ENCODE measurements at regions not wholly inside any gene's neighbourhood (a gene's known extent, or its start where the extent isn't known, plus 50 kb on each side); places are given as distances from the start of the nearest gene placed in this dataset.

DNA sequence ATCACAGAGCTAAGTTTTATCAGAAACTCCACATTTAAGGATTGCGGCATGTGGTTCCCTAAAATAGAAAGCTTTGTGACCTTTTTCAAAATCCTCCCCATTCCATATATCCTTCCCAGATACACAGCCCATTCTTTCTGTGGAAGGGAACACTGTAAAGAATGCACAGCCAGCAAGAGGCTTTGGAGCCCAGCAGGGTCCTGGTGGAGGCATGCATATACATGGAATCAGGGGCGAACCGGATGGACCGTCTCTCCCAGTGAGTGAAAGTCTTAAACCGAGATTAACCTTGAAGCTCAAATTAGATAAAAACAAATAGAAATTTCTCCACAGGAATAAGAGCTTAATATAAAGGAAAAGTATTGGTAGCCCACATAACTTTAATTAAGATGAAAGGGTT is 436.2 kb upstream of the MDFIC2 start:
- H3K27ac ChIP-seq (ENCODE audit: low read depth in 1 of 2, low read length in 2 of 2), result no peak overlapping the region
- H3K4me1 ChIP-seq (ENCODE audit: control insufficient read depth in 4 of 4, insufficient read depth in 4 of 4, low read length in 3 of 4), result peaks cover 0 to 2% (median 0%) of the 10 kb centered on the region in 4 donors
- no peak for DNase-seq (ENCODE audit: low spot score)
- TF ChIP-seq FOXA1 (IDR thresholded peaks at IDR 0.05), result no peak
- TF ChIP-seq, protein P1, sequence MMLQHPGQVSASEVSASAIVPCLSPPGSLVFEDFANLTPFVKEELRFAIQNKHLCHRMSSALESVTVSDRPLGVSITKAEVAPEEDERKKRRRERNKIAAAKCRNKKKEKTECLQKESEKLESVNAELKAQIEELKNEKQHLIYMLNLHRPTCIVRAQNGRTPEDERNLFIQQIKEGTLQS (IDR thresholded peaks at IDR 0.05), result no peak
- TF ChIP-seq, protein P2, sequence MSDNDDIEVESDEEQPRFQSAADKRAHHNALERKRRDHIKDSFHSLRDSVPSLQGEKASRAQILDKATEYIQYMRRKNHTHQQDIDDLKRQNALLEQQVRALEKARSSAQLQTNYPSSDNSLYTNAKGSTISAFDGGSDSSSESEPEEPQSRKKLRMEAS (IDR thresholded peaks at IDR 0.05), result no peak
- TF ChIP-seq GABPA (IDR thresholded peaks at IDR 0.05 in 1 of 2, conservative IDR thresholded peaks at IDR 0.05 in 1 of 2), result no peak
- TF ChIP-seq FOXA2 (IDR thresholded peaks at IDR 0.05), result no peak
- TF ChIP-seq, protein P3, sequence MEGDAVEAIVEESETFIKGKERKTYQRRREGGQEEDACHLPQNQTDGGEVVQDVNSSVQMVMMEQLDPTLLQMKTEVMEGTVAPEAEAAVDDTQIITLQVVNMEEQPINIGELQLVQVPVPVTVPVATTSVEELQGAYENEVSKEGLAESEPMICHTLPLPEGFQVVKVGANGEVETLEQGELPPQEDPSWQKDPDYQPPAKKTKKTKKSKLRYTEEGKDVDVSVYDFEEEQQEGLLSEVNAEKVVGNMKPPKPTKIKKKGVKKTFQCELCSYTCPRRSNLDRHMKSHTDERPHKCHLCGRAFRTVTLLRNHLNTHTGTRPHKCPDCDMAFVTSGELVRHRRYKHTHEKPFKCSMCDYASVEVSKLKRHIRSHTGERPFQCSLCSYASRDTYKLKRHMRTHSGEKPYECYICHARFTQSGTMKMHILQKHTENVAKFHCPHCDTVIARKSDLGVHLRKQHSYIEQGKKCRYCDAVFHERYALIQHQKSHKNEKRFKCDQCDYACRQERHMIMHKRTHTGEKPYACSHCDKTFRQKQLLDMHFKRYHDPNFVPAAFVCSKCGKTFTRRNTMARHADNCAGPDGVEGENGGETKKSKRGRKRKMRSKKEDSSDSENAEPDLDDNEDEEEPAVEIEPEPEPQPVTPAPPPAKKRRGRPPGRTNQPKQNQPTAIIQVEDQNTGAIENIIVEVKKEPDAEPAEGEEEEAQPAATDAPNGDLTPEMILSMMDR (IDR thresholded peaks at IDR 0.05; ENCODE audit: low read depth, low read length, missing input control), result no peak
- no peak for TF ChIP-seq HNF4A (conservative IDR thresholded peaks at IDR 0.05)
- TF ChIP-seq, protein P4, sequence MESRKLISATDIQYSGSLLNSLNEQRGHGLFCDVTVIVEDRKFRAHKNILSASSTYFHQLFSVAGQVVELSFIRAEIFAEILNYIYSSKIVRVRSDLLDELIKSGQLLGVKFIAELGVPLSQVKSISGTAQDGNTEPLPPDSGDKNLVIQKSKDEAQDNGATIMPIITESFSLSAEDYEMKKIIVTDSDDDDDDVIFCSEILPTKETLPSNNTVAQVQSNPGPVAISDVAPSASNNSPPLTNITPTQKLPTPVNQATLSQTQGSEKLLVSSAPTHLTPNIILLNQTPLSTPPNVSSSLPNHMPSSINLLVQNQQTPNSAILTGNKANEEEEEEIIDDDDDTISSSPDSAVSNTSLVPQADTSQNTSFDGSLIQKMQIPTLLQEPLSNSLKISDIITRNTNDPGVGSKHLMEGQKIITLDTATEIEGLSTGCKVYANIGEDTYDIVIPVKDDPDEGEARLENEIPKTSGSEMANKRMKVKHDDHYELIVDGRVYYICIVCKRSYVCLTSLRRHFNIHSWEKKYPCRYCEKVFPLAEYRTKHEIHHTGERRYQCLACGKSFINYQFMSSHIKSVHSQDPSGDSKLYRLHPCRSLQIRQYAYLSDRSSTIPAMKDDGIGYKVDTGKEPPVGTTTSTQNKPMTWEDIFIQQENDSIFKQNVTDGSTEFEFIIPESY (IDR thresholded peaks at IDR 0.05), result no peak
- no peak for TF ChIP-seq SP1 (IDR thresholded peaks at IDR 0.05)
- TF ChIP-seq, protein P5, sequence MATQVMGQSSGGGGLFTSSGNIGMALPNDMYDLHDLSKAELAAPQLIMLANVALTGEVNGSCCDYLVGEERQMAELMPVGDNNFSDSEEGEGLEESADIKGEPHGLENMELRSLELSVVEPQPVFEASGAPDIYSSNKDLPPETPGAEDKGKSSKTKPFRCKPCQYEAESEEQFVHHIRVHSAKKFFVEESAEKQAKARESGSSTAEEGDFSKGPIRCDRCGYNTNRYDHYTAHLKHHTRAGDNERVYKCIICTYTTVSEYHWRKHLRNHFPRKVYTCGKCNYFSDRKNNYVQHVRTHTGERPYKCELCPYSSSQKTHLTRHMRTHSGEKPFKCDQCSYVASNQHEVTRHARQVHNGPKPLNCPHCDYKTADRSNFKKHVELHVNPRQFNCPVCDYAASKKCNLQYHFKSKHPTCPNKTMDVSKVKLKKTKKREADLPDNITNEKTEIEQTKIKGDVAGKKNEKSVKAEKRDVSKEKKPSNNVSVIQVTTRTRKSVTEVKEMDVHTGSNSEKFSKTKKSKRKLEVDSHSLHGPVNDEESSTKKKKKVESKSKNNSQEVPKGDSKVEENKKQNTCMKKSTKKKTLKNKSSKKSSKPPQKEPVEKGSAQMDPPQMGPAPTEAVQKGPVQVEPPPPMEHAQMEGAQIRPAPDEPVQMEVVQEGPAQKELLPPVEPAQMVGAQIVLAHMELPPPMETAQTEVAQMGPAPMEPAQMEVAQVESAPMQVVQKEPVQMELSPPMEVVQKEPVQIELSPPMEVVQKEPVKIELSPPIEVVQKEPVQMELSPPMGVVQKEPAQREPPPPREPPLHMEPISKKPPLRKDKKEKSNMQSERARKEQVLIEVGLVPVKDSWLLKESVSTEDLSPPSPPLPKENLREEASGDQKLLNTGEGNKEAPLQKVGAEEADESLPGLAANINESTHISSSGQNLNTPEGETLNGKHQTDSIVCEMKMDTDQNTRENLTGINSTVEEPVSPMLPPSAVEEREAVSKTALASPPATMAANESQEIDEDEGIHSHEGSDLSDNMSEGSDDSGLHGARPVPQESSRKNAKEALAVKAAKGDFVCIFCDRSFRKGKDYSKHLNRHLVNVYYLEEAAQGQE (IDR thresholded peaks at IDR 0.05), result no peak
- no peak for TF ChIP-seq HNF4G (IDR thresholded peaks at IDR 0.05)
- no peak for TF ChIP-seq TAF1 (conservative IDR thresholded peaks at IDR 0.05)
- no peak for TF ChIP-seq RXRA (IDR thresholded peaks at IDR 0.05)
- H3K36me3 ChIP-seq (ENCODE audit: control insufficient read depth in 4 of 4, insufficient read depth in 3 of 4, low read depth in 1 of 4, low read length in 3 of 4), result no peaks in the 10 kb centered on the region
- H3K27me3 ChIP-seq (ENCODE audit: control insufficient read depth in 4 of 4, insufficient read depth in 4 of 4, low read length in 3 of 4), result peaks cover 0 to 4% (median 0%) of the 10 kb centered on the region in 4 donors
- H3K9me3 ChIP-seq (ENCODE audit: control insufficient read depth in 4 of 4, low read length in 3 of 4), result no peaks in the 10 kb centered on the region
- no peak overlapping the region for H3K9ac ChIP-seq (ENCODE audit: low read depth in 1 of 2, low read length in 2 of 2)
- 84% methylated on average over 5 of the region's 5 CpGs for WGBS
- H3K4me3 ChIP-seq (ENCODE audit: low read depth in 1 of 3, low read length in 3 of 3), result no peak overlapping the region

DNA sequence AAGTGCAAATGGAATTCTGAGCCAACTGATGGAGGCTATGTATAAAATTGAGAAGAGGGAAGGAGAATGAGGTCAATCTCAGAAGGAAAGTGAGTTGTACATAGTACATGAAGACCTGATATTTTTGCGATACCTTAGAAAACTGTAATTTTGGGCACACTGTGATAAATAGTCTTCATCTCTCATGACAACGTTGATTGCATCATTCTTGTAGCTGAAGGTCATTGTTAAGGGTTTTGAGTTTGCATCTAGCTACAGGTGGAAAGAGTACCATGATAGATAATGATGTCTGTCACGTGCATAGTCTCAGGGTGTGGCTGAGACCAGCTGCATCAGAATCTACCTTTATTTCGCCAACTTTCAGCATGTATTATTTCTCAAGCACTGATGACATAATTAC is 435.4 kb upstream of the MDFIC2 start:
- H3K27ac ChIP-seq (ENCODE audit: low read depth in 1 of 2, low read length in 2 of 2), result no peak overlapping the region
- H3K9me3 ChIP-seq (ENCODE audit: control insufficient read depth in 4 of 4, low read length in 3 of 4), result no peaks in the 10 kb centered on the region
- peaks cover 0 to 2% (median 0%) of the 10 kb centered on the region in 4 donors for H3K4me1 ChIP-seq (ENCODE audit: control insufficient read depth in 4 of 4, insufficient read depth in 4 of 4, low read length in 3 of 4)
- H3K27me3 ChIP-seq (ENCODE audit: control insufficient read depth in 4 of 4, insufficient read depth in 4 of 4, low read length in 3 of 4), result peaks cover 0 to 4% (median 0%) of the 10 kb centered on the region in 4 donors
- H3K4me3 ChIP-seq (ENCODE audit: low read depth in 1 of 3, low read length in 3 of 3), result no peak overlapping the region
- H3K9ac ChIP-seq (ENCODE audit: low read depth in 1 of 2, low read length in 2 of 2), result no peak overlapping the region
- WGBS, result 66% methylated on average over 4 of the region's 4 CpGs
- no peak for DNase-seq (ENCODE audit: low spot score)
- H3K36me3 ChIP-seq (ENCODE audit: control insufficient read depth in 4 of 4, insufficient read depth in 3 of 4, low read depth in 1 of 4, low read length in 3 of 4), result no peaks in the 10 kb centered on the region
- TF ChIP-seq HNF4G (IDR thresholded peaks at IDR 0.05) (no peak), FOXA2 (IDR thresholded peaks at IDR 0.05) (no peak), TAF1 (conservative IDR thresholded peaks at IDR 0.05) (no peak), EGR1 (IDR thresholded peaks at IDR 0.05; ENCODE audit: low read depth in 2 of 2) (no peak), SP1 (IDR thresholded peaks at IDR 0.05) (no peak), FOXA1 (IDR thresholded peaks at IDR 0.05) (no peak), YY1 (IDR thresholded peaks at IDR 0.05) (no peak)
- TF ChIP-seq, protein P5 (IDR thresholded peaks at IDR 0.05), result no peak
- TF ChIP-seq, protein P2 (IDR thresholded peaks at IDR 0.05), result no peak
- TF ChIP-seq, protein P4 (IDR thresholded peaks at IDR 0.05), result no peak

Data from liver (tissue), 8 donors.